Hepatocyte (in vitro differentiated cells): ENCODE measurements at regions not wholly inside any gene's neighbourhood (a gene's known extent, or its start where the extent isn't known, plus 50 kb on each side); places are given as distances from the start of the nearest gene placed in this dataset.
"Not testable (repeated sequence)": the region's sequence is repeated elsewhere in the genome, so short reads cannot be mapped to it uniquely, and the experiment has no call there.

Source experiments
- DNase-seq: peaks from one replicate; pipeline ENCODE4 v3.0.0-alpha.2; 2016; ENCODE audit warnings: low spot score
- H2AFZ ChIP-seq: fragments of 200-600 bp; sonication (generic); 2 replicates; pipeline ENCODE4 v1.6.0; 2016; ENCODE audit warnings: antibody characterized with exemption, mild to moderate bottlenecking
- H3K27ac ChIP-seq: fragments of 200-600 bp; sonication (generic); 2 replicates; pipeline ENCODE4 v1.5.1; 2016; ENCODE audit warnings: mild to moderate bottlenecking
- H3K27me3 ChIP-seq: fragments of 200-600 bp; sonication (generic); 2 replicates; pipeline ENCODE4 v1.6.1; 2016
- H3K36me3 ChIP-seq: fragments of 200-600 bp; sonication (generic); replicated peaks from 2 replicates; pipeline ENCODE4 v1.5.1; 2016; ENCODE audit warnings: low read depth; ENCODE audit not compliant: insufficient read depth
- H3K4me1 ChIP-seq: fragments of 200-600 bp; sonication (generic); 2 replicates; pipeline ENCODE4 v1.5.1; 2016; ENCODE audit warnings: mild to moderate bottlenecking, moderate library complexity; ENCODE audit not compliant: insufficient read depth
- H3K4me2 ChIP-seq: fragments of 200-600 bp; sonication (generic); 2 replicates; pipeline ENCODE4 v1.6.0; 2016
- H3K4me3 ChIP-seq: fragments of 200-600 bp; sonication (generic); 2 replicates; pipeline ENCODE4 v1.5.1; 2016; ENCODE audit warnings: mild to moderate bottlenecking
- H3K79me2 ChIP-seq: fragments of 200-600 bp; sonication (generic); 2 replicates; pipeline ENCODE4 v1.6.0; 2017; ENCODE audit warnings: mild to moderate bottlenecking
- H3K9me2 ChIP-seq: fragments of 200-600 bp; sonication (generic); replicated peaks from 2 replicates; pipeline ENCODE4 v1.6.0; 2017; ENCODE audit warnings: mild to moderate bottlenecking; ENCODE audit not compliant: insufficient read depth
- H3K9me3 ChIP-seq: fragments of 200-600 bp; sonication (generic); 2 replicates; pipeline ENCODE4 v1.5.1; 2016; ENCODE audit warnings: low read depth, mild to moderate bottlenecking
- H4K20me1 ChIP-seq: fragments of 200-600 bp; sonication (generic); 2 replicates; pipeline ENCODE4 v1.6.0; 2016; ENCODE audit warnings: mild to moderate bottlenecking; ENCODE audit not compliant: insufficient read depth, poor library complexity, severe bottlenecking
- CTCF ChIP-seq: fragments of 200-600 bp; sonication (generic); IDR thresholded peaks from 2 replicates; pipeline ENCODE4 v1.5.1; 2016; ENCODE audit warnings: antibody characterized with exemption, mild to moderate bottlenecking; ENCODE audit not compliant: poor library complexity
- EZH2 ChIP-seq: fragments of 200-600 bp; sonication (generic); IDR thresholded peaks from 2 replicates; pipeline ENCODE4 v1.6.1; 2016; ENCODE audit warnings: antibody characterized with exemption, mild to moderate bottlenecking, borderline replicate concordance
- EZH2phosphoT487 ChIP-seq: fragments of 200-600 bp; sonication (generic); IDR thresholded peaks from one replicate; pipeline ENCODE4 v1.6.1; 2018; ENCODE audit warnings: antibody characterized with exemption, mild to moderate bottlenecking, low read depth, moderate library complexity; ENCODE audit not compliant: unreplicated experiment, severe bottlenecking
- WGBS: methylation state at CpG from one replicate; pipeline ENCODE4 v1.1.6; 2016; ENCODE audit warnings: low lambda C conversion rate; ENCODE audit errors: missing lambda C conversion rate; 5-methylcytosine and 5-hydroxymethylcytosine counted together

GRCh38 chr2:131584380-131584779 lies 56.7 kb downstream of the CCDC74A start:
- Histone ChIP-seq H3K9me3 (no peaks in the 10 kb centered on the region), H3K4me2 (no peak overlapping the region), H3K4me3 (no peak overlapping the region), H3K79me2 (no peaks in the 10 kb centered on the region), H3K9me2 (no peaks in the 10 kb centered on the region), H4K20me1 (no peaks in the 10 kb centered on the region), H3K27ac (no peak overlapping the region), H3K36me3 (no peaks in the 10 kb centered on the region), H3K4me1 (no peaks in the 10 kb centered on the region), H2AFZ (no peak overlapping the region), H3K27me3 (no peaks in the 10 kb centered on the region)
- DNase-seq: no peak
- WGBS: 89% methylated on average over 3 of the region's 3 CpGs
- TF ChIP-seq CTCF: no peak
- no peak for TF ChIP-seq EZH2
- no peak for TF ChIP-seq EZH2phosphoT487

GRCh38 chr2:131584940-131585339 lies 57.3 kb downstream of the CCDC74A start:
- Histone ChIP-seq H3K79me2 (no peaks in the 10 kb centered on the region), H2AFZ (no peak overlapping the region), H3K27ac (no peak overlapping the region), H3K9me3 (no peaks in the 10 kb centered on the region), H3K9me2 (no peaks in the 10 kb centered on the region), H4K20me1 (no peaks in the 10 kb centered on the region), H3K4me2 (no peak overlapping the region), H3K4me3 (no peak overlapping the region), H3K4me1 (no peaks in the 10 kb centered on the region), H3K27me3 (no peaks in the 10 kb centered on the region), H3K36me3 (no peaks in the 10 kb centered on the region)
- 84% methylated on average over 4 of the region's 4 CpGs for WGBS
- TF ChIP-seq CTCF (no peak), EZH2phosphoT487 (no peak), EZH2 (no peak)
- no peak for DNase-seq

- Histone ChIP-seq H3K9me2 (no peaks in the 10 kb centered on the region), H3K4me2 (no peak overlapping the region), H3K4me1 (no peaks in the 10 kb centered on the region), H2AFZ (no peak overlapping the region), H3K27ac (no peak overlapping the region), H3K36me3 (no peaks in the 10 kb centered on the region), H3K27me3 (no peaks in the 10 kb centered on the region), H3K9me3 (no peaks in the 10 kb centered on the region), H3K79me2 (no peaks in the 10 kb centered on the region), H3K4me3 (no peak overlapping the region), H4K20me1 (no peaks in the 10 kb centered on the region)
- WGBS: 77% methylated on average over 5 of the region's 5 CpGs
- TF ChIP-seq EZH2phosphoT487: no peak
- no peak for TF ChIP-seq EZH2
- TF ChIP-seq CTCF: no peak
- no peak for DNase-seq
Measured at GRCh38 chr2:131588152-131588873, 60.6 kb downstream of the CCDC74A start.

GRCh38 chr2:131589126-131589525 lies 61.4 kb downstream of the CCDC74A start:
- not testable (repeated sequence) for H3K27me3 ChIP-seq, H4K20me1 ChIP-seq, H3K4me2 ChIP-seq, H3K79me2 ChIP-seq, H3K9me3 ChIP-seq, H3K27ac ChIP-seq, H3K4me1 ChIP-seq, H2AFZ ChIP-seq, H3K4me3 ChIP-seq, DNase-seq, H3K9me2 ChIP-seq, H3K36me3 ChIP-seq
- 95% methylated on average over 6 of the region's 6 CpGs for WGBS
